K562 (cell line): ENCODE measurements at regions not wholly inside any gene's neighbourhood (a gene's known extent, or its start where the extent isn't known, plus 50 kb on each side); places are given as distances from the start of the nearest gene placed in this dataset.

Source experiments
- BHLHE40 ChIP-seq: IDR thresholded peaks from 2 replicates; pipeline ENCODE4 v1.6.1; 2011; ENCODE audit warnings: low read length, improper control_type of control experiment
- BRF1 ChIP-seq: IDR thresholded peaks from 3 replicates; pipeline ENCODE4 v1.6.1; 2011; ENCODE audit warnings: borderline replicate concordance, mild to moderate bottlenecking; ENCODE audit not compliant: insufficient read length; ENCODE audit errors: extremely low read depth
- CREM ChIP-seq: IDR thresholded peaks from 2 replicates; pipeline ENCODE4 v1.6.1; 2014; ENCODE audit warnings: antibody characterized with exemption, low read depth
- FOXK2 ChIP-seq, 2 experiments: fragments of 450-650 bp; IDR thresholded peaks in 1 of 2; conservative IDR thresholded peaks in 1 of 2; 2 replicates each; pipeline ENCODE4 v1.6.1; 2016; ENCODE audit warnings: low read depth in 2 of 2, mild to moderate bottlenecking in 1 of 2
- MBD2 ChIP-seq: sonication (generic); IDR thresholded peaks from 2 replicates; pipeline ENCODE4 v1.6.1; 2016; ENCODE audit warnings: low read depth, borderline replicate concordance
- MNT ChIP-seq, 2 experiments: fragments of 450-650 bp; conservative IDR thresholded peaks; 2 replicates each; pipeline ENCODE4 v1.6.1; 2017; ENCODE audit warnings: mild to moderate bottlenecking in 2 of 2, moderate library complexity in 2 of 2
- NFYB ChIP-seq: IDR thresholded peaks from 2 replicates; pipeline ENCODE4 v1.6.1; 2011; ENCODE audit warnings: mild to moderate bottlenecking, moderate library complexity; ENCODE audit not compliant: insufficient read length; ENCODE audit errors: extremely low read depth
- POLR2AphosphoS2 ChIP-seq: IDR thresholded peaks from 2 replicates; pipeline ENCODE4 v1.6.1; 2012; ENCODE audit warnings: low read length, improper control_type of control experiment
- SAP30 ChIP-seq: fragments of 200-600 bp; sonication (generic); IDR thresholded peaks from 2 replicates; pipeline ENCODE4 v1.6.1; 2012; ENCODE audit warnings: borderline replicate concordance, low read depth, mild to moderate bottlenecking, moderate library complexity, low read length, control low read depth, inconsistent platforms; ENCODE audit not compliant: insufficient read depth, poor library complexity, severe bottlenecking
- SIX5 ChIP-seq, 2 experiments: IDR thresholded peaks; 2 replicates each; pipeline ENCODE4 v1.6.1; 2011; ENCODE audit warnings: low read length in 2 of 2, borderline replicate concordance in 1 of 2, low read depth in 1 of 2, mild to moderate bottlenecking in 1 of 2, moderate library complexity in 1 of 2; ENCODE audit not compliant: insufficient read depth in 1 of 2
- SRSF9 ChIP-seq: fragments of 200-400 bp; formaldehyde crosslinking; IDR thresholded peaks from 2 replicates; pipeline ENCODE4 v1.6.1; 2017; ENCODE audit warnings: low read depth, low read length, borderline replicate concordance

GRCh38 chr19:28544451-28545261 is 668.3 kb downstream of the UQCRFS1 start (continued):
- peak; percentile 92 for TF ChIP-seq NFYB
- peak in 1 of 2 experiments; percentile 34; a peak in 1 of 4 replicates for TF ChIP-seq MNT (conservative IDR thresholded peaks at IDR 0.05)
- TF ChIP-seq BRF1, result no peak
- no peak for TF ChIP-seq SAP30
- TF ChIP-seq FOXK2 (conservative IDR thresholded peaks at IDR 0.05 in 1 of 2, IDR thresholded peaks at IDR 0.05 in 1 of 2; ENCODE audit: low read depth in 2 of 2), result 0 out of 4 replicates have a peak, but pooled peaks of 1 of the 2 experiments have one; percentile 25
- TF ChIP-seq SIX5 (IDR thresholded peaks at IDR 0.05; ENCODE audit: borderline replicate concordance in 1 of 2, insufficient read depth in 1 of 2, low read depth in 1 of 2, low read length in 2 of 2), result no peak
- 0 out of 2 replicates have a peak, but pooled peaks have one; percentile 3 for TF ChIP-seq CREM
- peak; percentile 57; the same call in 1 of the 2 replicates for TF ChIP-seq MBD2
- peak; percentile 83; the same call in 1 of the 2 replicates for TF ChIP-seq POLR2AphosphoS2
- TF ChIP-seq BHLHE40, result no peak
- TF ChIP-seq SRSF9, result no peak
